ENCODE measurements at regions not wholly inside any gene's neighbourhood (a gene's known extent, or its start where the extent isn't known, plus 50 kb on each side); places are given as distances from the start of the nearest gene placed in this dataset.

DNA sequence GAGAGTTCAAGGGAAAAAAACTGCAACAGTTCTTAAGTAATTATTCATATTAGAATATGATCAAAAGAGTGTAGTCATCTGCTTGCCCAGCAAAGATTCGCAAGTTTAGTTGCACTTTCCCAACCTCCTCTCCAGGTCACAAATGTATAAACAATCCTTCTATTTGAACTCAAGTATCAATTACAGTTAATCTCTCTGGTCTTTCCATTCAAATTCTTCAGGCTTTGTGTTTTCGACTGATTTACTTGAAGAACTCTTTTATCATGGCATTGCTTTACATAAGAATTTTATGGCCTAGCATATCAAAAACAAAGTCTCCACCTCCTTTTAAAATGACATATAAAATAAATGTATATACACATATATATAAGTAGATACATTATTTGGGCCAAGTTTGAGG, 1009.6 kb upstream of the DIAPH2 start:
- no peak for DNase-seq (ENCODE audit: low read depth, low spot score)
- WGBS (ENCODE audit: insufficient coverage, insufficient read length), result no CpG with 5 or more reads among the region's 2 CpGs
- H3K27me3 ChIP-seq (ENCODE audit: control insufficient read depth, insufficient read depth, low read length), result no peaks in the 10 kb centered on the region
- no peaks in the 10 kb centered on the region for H3K9me3 ChIP-seq (ENCODE audit: control insufficient read depth, insufficient read depth, low read length)
- H3K4me3 ChIP-seq (ENCODE audit: low read length), result no peak overlapping the region
- no peaks in the 10 kb centered on the region for H3K4me1 ChIP-seq (ENCODE audit: control insufficient read depth, insufficient read depth, low read length)
- H3K36me3 ChIP-seq (ENCODE audit: control insufficient read depth, insufficient read depth, low read length), result no peaks in the 10 kb centered on the region
- no peak overlapping the region for H3K27ac ChIP-seq (ENCODE audit: low read length)

DNA sequence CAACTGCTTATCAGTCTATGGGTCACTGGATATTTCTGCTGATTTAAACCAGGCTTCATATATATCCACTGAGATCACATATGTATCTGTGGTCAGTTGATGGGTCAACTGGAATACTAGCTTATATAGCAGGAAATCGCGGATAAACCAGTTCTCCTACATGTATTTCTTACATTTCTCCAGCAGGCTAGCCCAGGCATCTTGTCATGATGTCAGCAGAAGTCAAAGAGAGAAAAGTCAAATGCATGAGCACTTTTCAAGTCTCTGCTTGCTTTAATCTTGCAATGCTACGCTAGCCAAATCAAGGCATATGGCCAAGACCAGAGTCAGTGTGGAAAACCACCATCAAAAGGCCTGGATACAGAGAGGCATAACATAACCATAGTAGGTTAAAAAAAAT, 1008.8 kb upstream of the DIAPH2 start:
- H3K27me3 ChIP-seq (ENCODE audit: control insufficient read depth, insufficient read depth, low read length), result no peaks in the 10 kb centered on the region
- no peaks in the 10 kb centered on the region for H3K36me3 ChIP-seq (ENCODE audit: control insufficient read depth, insufficient read depth, low read length)
- no peak overlapping the region for H3K4me3 ChIP-seq (ENCODE audit: low read length)
- no peak for DNase-seq (ENCODE audit: low read depth, low spot score)
- H3K27ac ChIP-seq (ENCODE audit: low read length), result no peak overlapping the region
- no peaks in the 10 kb centered on the region for H3K4me1 ChIP-seq (ENCODE audit: control insufficient read depth, insufficient read depth, low read length)
- H3K9me3 ChIP-seq (ENCODE audit: control insufficient read depth, insufficient read depth, low read length), result no peaks in the 10 kb centered on the region
- WGBS (ENCODE audit: insufficient coverage, insufficient read length), result no CpG with 5 or more reads among the region's 3 CpGs

DNA sequence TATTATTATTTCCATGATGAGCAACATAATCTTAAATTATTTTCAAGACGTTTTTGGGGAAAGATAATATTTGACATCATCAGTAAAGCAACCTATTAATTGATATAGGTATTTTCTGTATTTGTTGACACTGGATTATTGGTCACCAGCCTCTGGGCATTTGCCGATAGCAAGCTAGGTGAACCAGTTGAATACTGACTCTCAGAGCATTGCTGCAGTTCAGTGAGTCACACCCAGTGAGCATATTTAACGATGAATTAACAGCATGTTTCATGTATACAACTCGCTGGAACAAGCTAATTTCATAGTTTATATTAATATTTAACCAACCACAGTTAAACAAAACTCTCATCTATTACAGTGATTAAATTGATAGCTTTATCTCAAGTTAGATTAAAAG, 1006.0 kb upstream of the DIAPH2 start:
- Histone ChIP-seq H3K4me1 (ENCODE audit: control insufficient read depth, insufficient read depth, low read length) (no peaks in the 10 kb centered on the region), H3K27me3 (ENCODE audit: control insufficient read depth, insufficient read depth, low read length) (no peaks in the 10 kb centered on the region), H3K9me3 (ENCODE audit: control insufficient read depth, insufficient read depth, low read length) (no peaks in the 10 kb centered on the region), H3K36me3 (ENCODE audit: control insufficient read depth, insufficient read depth, low read length) (no peaks in the 10 kb centered on the region), H3K27ac (ENCODE audit: low read length) (no peak overlapping the region), H3K4me3 (ENCODE audit: low read length) (no peak overlapping the region)
- no CpG with 5 or more reads among the region's 4 CpGs for WGBS (ENCODE audit: insufficient coverage, insufficient read length)
- DNase-seq (ENCODE audit: low read depth, low spot score), result no peak

DNA sequence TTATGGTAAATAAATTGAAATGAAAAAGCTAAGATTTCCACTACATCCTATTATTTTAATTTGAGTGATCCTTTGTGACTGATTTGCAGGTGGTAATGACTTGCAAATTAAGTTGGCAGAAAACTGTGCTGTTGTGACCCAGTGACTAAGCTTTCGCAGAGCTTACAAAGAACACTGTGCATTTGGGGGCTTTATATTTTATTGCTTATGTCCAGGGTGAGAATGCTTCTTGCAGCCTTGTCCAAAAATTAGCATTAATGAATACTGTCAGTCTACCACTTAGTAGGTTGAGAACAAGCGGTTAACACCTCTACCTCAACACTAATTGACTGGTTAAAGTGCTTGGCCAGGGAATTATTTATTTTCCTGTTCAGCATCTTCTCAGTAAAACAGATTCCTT, 991.3 kb upstream of the DIAPH2 start:
- Histone ChIP-seq H3K27me3 (ENCODE audit: control insufficient read depth, insufficient read depth, low read length) (no peaks in the 10 kb centered on the region), H3K4me3 (ENCODE audit: low read length) (no peak overlapping the region), H3K27ac (ENCODE audit: low read length) (no peak overlapping the region), H3K4me1 (ENCODE audit: control insufficient read depth, insufficient read depth, low read length) (no peaks in the 10 kb centered on the region), H3K36me3 (ENCODE audit: control insufficient read depth, insufficient read depth, low read length) (no peaks in the 10 kb centered on the region), H3K9me3 (ENCODE audit: control insufficient read depth, insufficient read depth, low read length) (no peaks in the 10 kb centered on the region)
- no peak for DNase-seq (ENCODE audit: low read depth, low spot score)
- no CpG with 5 or more reads among the region's 2 CpGs for WGBS (ENCODE audit: insufficient coverage, insufficient read length)

DNA sequence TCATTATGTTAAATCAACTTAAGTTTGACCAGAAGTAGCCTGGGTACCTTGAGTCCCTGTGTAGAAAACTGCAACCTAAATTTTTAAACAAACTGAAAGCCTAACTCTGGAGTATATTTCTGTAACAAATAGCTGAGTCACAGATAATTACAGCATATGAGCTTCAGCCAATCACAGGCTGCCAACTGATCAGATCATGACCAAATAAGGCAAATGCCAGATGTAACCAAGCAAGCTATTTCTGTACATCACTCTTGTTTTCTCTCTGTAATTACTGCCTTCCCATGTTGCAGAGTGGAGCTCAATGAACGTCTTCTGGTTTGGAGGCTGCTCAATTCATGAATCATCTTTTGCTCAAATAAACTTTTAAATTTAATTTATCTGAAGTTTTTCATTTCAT, 980.9 kb upstream of the DIAPH2 start:
- no peaks in the 10 kb centered on the region for H3K36me3 ChIP-seq (ENCODE audit: control insufficient read depth, insufficient read depth, low read length)
- no peak overlapping the region for H3K4me3 ChIP-seq (ENCODE audit: low read length)
- no peaks in the 10 kb centered on the region for H3K27me3 ChIP-seq (ENCODE audit: control insufficient read depth, insufficient read depth, low read length)
- no peaks in the 10 kb centered on the region for H3K9me3 ChIP-seq (ENCODE audit: control insufficient read depth, insufficient read depth, low read length)
- H3K27ac ChIP-seq (ENCODE audit: low read length), result no peak overlapping the region
- no CpG with 5 or more reads among the region's 1 CpG for WGBS (ENCODE audit: insufficient coverage, insufficient read length)
- DNase-seq (ENCODE audit: low read depth, low spot score), result no peak
- H3K4me1 ChIP-seq (ENCODE audit: control insufficient read depth, insufficient read depth, low read length), result no peaks in the 10 kb centered on the region

DNA sequence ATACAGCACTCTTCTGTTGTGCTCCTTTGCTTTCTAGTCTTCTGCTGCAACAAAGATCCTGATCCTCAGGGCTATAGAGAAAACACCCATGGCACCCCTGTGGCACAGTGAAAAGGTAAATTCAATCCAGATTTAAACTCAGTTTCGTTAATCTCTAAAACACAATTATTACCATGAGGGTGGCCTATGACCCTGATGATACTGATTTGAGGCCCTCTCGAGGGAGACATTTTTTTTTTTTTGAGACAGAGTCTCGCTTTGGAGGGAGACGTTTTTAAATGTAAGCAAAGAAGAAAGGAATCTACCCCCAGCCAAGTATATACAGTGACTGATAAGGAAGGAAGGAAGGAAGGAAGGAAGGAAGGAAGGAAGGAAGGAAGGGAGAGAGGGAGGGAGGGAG, 967.8 kb upstream of the DIAPH2 start:
- Histone ChIP-seq H3K4me1 (ENCODE audit: control insufficient read depth, insufficient read depth, low read length) (no peaks in the 10 kb centered on the region), H3K36me3 (ENCODE audit: control insufficient read depth, insufficient read depth, low read length) (no peaks in the 10 kb centered on the region), H3K27me3 (ENCODE audit: control insufficient read depth, insufficient read depth, low read length) (no peaks in the 10 kb centered on the region), H3K27ac (ENCODE audit: low read length) (no peak overlapping the region), H3K9me3 (ENCODE audit: control insufficient read depth, insufficient read depth, low read length) (no peaks in the 10 kb centered on the region), H3K4me3 (ENCODE audit: low read length) (no peak overlapping the region)
- no CpG with 5 or more reads among the region's 4 CpGs for WGBS (ENCODE audit: insufficient coverage, insufficient read length)
- DNase-seq (ENCODE audit: low read depth, low spot score), result no peak

DNA sequence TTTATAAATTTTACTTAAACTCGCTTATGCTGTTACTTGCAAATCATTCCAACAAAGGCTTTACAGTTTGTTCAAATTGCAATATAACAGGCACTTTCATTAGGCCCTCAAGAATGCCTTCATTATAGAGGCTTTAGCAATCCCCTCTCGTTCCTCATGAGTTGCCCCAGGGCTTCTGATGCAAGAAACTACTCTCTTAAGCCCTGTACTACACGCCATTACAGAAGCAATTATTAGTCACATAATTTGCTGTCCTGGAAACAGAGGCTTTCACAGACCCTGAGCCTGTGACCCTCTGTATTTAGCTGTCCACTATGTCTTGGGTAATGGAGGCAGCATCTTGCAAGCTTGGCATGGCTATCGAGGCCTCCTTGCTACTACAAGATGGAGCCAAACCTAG, 965.9 kb upstream of the DIAPH2 start:
- no peak overlapping the region for H3K4me3 ChIP-seq (ENCODE audit: low read length)
- WGBS (ENCODE audit: insufficient coverage, insufficient read length), result no CpG with 5 or more reads among the region's 4 CpGs

DNA sequence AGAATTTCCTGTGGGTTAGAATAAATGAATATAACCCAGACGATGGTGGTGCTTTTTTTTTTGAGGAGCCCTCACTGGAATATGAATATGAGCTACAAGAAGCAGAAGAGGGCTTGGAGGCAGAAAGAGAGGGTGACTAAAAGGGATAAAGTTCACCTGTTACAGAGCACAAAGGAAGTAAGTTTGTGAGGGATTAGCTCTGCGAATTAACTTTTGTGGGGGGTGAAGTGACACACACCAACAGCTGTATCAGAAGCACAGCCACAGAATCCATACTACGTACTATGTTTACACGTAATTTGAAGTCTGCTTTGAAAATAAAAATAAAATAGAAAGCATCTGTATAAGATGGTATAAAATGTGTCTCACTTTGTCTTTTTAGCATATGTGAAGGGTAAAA, 963.6 kb upstream of the DIAPH2 start:
- Histone ChIP-seq H3K4me1 (ENCODE audit: control insufficient read depth, insufficient read depth, low read length) (no peaks in the 10 kb centered on the region), H3K27ac (ENCODE audit: low read length) (no peak overlapping the region), H3K27me3 (ENCODE audit: control insufficient read depth, insufficient read depth, low read length) (no peaks in the 10 kb centered on the region), H3K4me3 (ENCODE audit: low read length) (no peak overlapping the region), H3K9me3 (ENCODE audit: control insufficient read depth, insufficient read depth, low read length) (no peaks in the 10 kb centered on the region), H3K36me3 (ENCODE audit: control insufficient read depth, insufficient read depth, low read length) (no peaks in the 10 kb centered on the region)
- DNase-seq (ENCODE audit: low read depth, low spot score), result no peak
- WGBS (ENCODE audit: insufficient coverage, insufficient read length), result no CpG with 5 or more reads among the region's 4 CpGs

More for the DNA sequence above, 965.9 kb upstream of the DIAPH2 start:
- no peak for DNase-seq (ENCODE audit: low read depth, low spot score)
- Histone ChIP-seq H3K27me3 (ENCODE audit: control insufficient read depth, insufficient read depth, low read length) (no peaks in the 10 kb centered on the region), H3K27ac (ENCODE audit: low read length) (no peak overlapping the region), H3K9me3 (ENCODE audit: control insufficient read depth, insufficient read depth, low read length) (no peaks in the 10 kb centered on the region), H3K4me1 (ENCODE audit: control insufficient read depth, insufficient read depth, low read length) (no peaks in the 10 kb centered on the region), H3K36me3 (ENCODE audit: control insufficient read depth, insufficient read depth, low read length) (no peaks in the 10 kb centered on the region)

DNA sequence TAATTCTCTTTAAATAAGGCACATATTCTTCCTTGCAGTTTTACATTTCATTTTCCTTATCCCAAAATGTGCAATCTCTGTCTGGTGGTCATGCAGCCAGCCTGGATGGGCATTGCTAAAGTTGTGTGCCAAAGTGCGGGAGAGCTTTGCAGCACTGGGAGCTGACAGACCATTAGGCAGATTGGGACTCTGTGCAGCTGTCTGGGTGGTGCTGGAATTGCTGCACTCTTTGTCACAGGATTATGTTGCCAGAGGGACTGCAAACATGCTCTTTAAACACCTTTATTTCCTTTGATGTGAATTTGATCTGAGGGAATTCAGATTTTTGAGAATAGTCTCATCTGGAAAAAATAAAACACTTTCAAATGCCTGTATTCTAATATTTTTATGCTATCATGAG, 956.2 kb upstream of the DIAPH2 start:
- Histone ChIP-seq H3K27ac (ENCODE audit: low read length) (no peak overlapping the region), H3K4me3 (ENCODE audit: low read length) (no peak overlapping the region), H3K36me3 (ENCODE audit: control insufficient read depth, insufficient read depth, low read length) (no peaks in the 10 kb centered on the region), H3K4me1 (ENCODE audit: control insufficient read depth, insufficient read depth, low read length) (no peaks in the 10 kb centered on the region), H3K27me3 (ENCODE audit: control insufficient read depth, insufficient read depth, low read length) (no peaks in the 10 kb centered on the region), H3K9me3 (ENCODE audit: control insufficient read depth, insufficient read depth, low read length) (no peaks in the 10 kb centered on the region)
- WGBS (ENCODE audit: insufficient coverage, insufficient read length), result no CpG with 5 or more reads among the region's 1 CpG
- no peak for DNase-seq (ENCODE audit: low read depth, low spot score)

DNA sequence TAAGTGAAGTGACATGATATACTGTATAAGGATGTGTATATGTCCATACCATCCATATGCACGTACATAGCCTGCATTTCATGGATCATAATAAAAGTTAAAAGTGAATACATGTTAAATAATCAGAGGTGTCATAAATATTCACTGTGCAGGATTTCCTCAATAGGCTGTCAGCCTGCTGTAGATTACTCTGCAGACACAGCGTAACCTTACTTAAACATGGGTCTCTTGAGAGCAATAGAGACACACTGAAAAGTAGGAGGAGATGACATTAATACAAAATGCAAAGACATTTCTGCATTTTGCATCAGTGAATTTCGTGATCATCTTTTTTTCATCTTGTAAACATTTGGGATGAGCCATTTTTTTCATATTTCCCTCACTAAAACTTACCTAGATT, 955.2 kb upstream of the DIAPH2 start:
- no peaks in the 10 kb centered on the region for H3K36me3 ChIP-seq (ENCODE audit: control insufficient read depth, insufficient read depth, low read length)
- no peak overlapping the region for H3K4me3 ChIP-seq (ENCODE audit: low read length)
- no peaks in the 10 kb centered on the region for H3K9me3 ChIP-seq (ENCODE audit: control insufficient read depth, insufficient read depth, low read length)
- no peaks in the 10 kb centered on the region for H3K4me1 ChIP-seq (ENCODE audit: control insufficient read depth, insufficient read depth, low read length)
- DNase-seq (ENCODE audit: low read depth, low spot score), result no peak
- H3K27ac ChIP-seq (ENCODE audit: low read length), result no peak overlapping the region
- no CpG with 5 or more reads among the region's 3 CpGs for WGBS (ENCODE audit: insufficient coverage, insufficient read length)
- no peaks in the 10 kb centered on the region for H3K27me3 ChIP-seq (ENCODE audit: control insufficient read depth, insufficient read depth, low read length)

DNA sequence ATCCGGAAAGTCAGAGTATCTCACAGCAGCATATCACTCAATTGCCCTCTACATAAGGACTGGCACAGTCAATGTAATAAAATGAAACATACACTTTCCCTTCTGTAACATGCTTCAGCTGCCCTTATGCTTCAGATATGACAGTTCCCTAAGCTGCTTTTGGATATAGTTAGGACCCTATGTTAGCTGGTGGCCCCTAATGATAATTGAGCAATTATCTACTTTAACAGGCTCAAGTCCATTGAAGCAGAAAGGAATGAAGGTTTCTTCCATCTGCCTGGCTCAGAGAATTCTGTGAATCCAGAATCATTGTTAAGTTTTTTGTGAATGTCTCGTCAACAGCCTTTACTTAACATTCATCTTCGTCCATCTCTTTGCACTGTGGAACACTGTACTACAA, 951.2 kb upstream of the DIAPH2 start:
- WGBS (ENCODE audit: insufficient coverage, insufficient read length), result no CpG with 5 or more reads among the region's 3 CpGs
- Histone ChIP-seq H3K27ac (ENCODE audit: low read length) (no peak overlapping the region), H3K4me3 (ENCODE audit: low read length) (no peak overlapping the region), H3K36me3 (ENCODE audit: control insufficient read depth, insufficient read depth, low read length) (no peaks in the 10 kb centered on the region), H3K9me3 (ENCODE audit: control insufficient read depth, insufficient read depth, low read length) (no peaks in the 10 kb centered on the region), H3K4me1 (ENCODE audit: control insufficient read depth, insufficient read depth, low read length) (no peaks in the 10 kb centered on the region), H3K27me3 (ENCODE audit: control insufficient read depth, insufficient read depth, low read length) (no peaks in the 10 kb centered on the region)
- DNase-seq (ENCODE audit: low read depth, low spot score), result no peak

Measured in iPS DF 6.9 (cell line).